ENCODE measurements at regions not wholly inside any gene's neighbourhood (a gene's known extent, or its start where the extent isn't known, plus 50 kb on each side); places are given as distances from the start of the nearest gene placed in this dataset.

- no peak overlapping the region for H2AFZ ChIP-seq (ENCODE audit: low read depth, low read length)
- no peaks in the 10 kb centered on the region for H4K20me1 ChIP-seq (ENCODE audit: insufficient read depth, low read length)
- H3K79me2 ChIP-seq (ENCODE audit: low read length): no peaks in the 10 kb centered on the region
- H3K4me3 ChIP-seq (ENCODE audit: low read length): no peak overlapping the region
- H3K4me1 ChIP-seq (ENCODE audit: low read length): no peaks in the 10 kb centered on the region
- H3K27me3 ChIP-seq (ENCODE audit: low read depth, low read length): no peaks in the 10 kb centered on the region
- TF ChIP-seq CTCF (IDR thresholded peaks at IDR 0.05; ENCODE audit: low read depth, low read length): no peak
- no peak for TF ChIP-seq EZH2phosphoT487 (IDR thresholded peaks at IDR 0.05; ENCODE audit: low read depth)
- H3K9me3 ChIP-seq (ENCODE audit: insufficient read depth, low read length): no peaks in the 10 kb centered on the region
- H3K36me3 ChIP-seq (replicated peaks; ENCODE audit: low read depth, low read length): no peaks in the 10 kb centered on the region
- no peak overlapping the region for H3K27ac ChIP-seq (ENCODE audit: low read length)
- no peak overlapping the region for H3K9ac ChIP-seq (ENCODE audit: low read length)
- H3K4me2 ChIP-seq (ENCODE audit: low read length): no peak overlapping the region
Observed at GRCh38 chr11:91365986-91366585, 858.5 kb upstream of the FAT3 start.

- no peak overlapping the region for H3K4me3 ChIP-seq (ENCODE audit: low read length)
- no peak overlapping the region for H2AFZ ChIP-seq (ENCODE audit: low read depth, low read length)
- no peak overlapping the region for H3K27ac ChIP-seq (ENCODE audit: low read length)
- no peaks in the 10 kb centered on the region for H3K9me3 ChIP-seq (ENCODE audit: insufficient read depth, low read length)
- no peaks in the 10 kb centered on the region for H3K79me2 ChIP-seq (ENCODE audit: low read length)
- TF ChIP-seq CTCF (IDR thresholded peaks at IDR 0.05; ENCODE audit: low read depth, low read length): no peak
- TF ChIP-seq EZH2phosphoT487 (IDR thresholded peaks at IDR 0.05; ENCODE audit: low read depth): no peak
- H3K4me1 ChIP-seq (ENCODE audit: low read length): no peaks in the 10 kb centered on the region
- no peak overlapping the region for H3K9ac ChIP-seq (ENCODE audit: low read length)
- H3K36me3 ChIP-seq (replicated peaks; ENCODE audit: low read depth, low read length): no peaks in the 10 kb centered on the region
- no peaks in the 10 kb centered on the region for H4K20me1 ChIP-seq (ENCODE audit: insufficient read depth, low read length)
- no peaks in the 10 kb centered on the region for H3K27me3 ChIP-seq (ENCODE audit: low read depth, low read length)
- no peak overlapping the region for H3K4me2 ChIP-seq (ENCODE audit: low read length)
Observed at GRCh38 chr11:91350931-91351330, 873.7 kb upstream of the FAT3 start.

- Histone ChIP-seq H3K4me1 (ENCODE audit: low read length) (peaks cover 6% of the 10 kb centered on the region; the same call in 1 of the 2 replicates), H3K9ac (ENCODE audit: low read length) (no peak overlapping the region), H4K20me1 (ENCODE audit: insufficient read depth, low read length) (no peaks in the 10 kb centered on the region), H3K36me3 (replicated peaks; ENCODE audit: low read depth, low read length) (no peaks in the 10 kb centered on the region), H3K4me3 (ENCODE audit: low read length) (no peak overlapping the region), H3K9me3 (ENCODE audit: insufficient read depth, low read length) (no peaks in the 10 kb centered on the region; the same call in 1 of the 2 replicates), H2AFZ (ENCODE audit: low read depth, low read length) (no peak overlapping the region), H3K27me3 (ENCODE audit: low read depth, low read length) (no peaks in the 10 kb centered on the region), H3K27ac (ENCODE audit: low read length) (no peak overlapping the region), H3K4me2 (ENCODE audit: low read length) (no peak overlapping the region), H3K79me2 (ENCODE audit: low read length) (no peaks in the 10 kb centered on the region)
- TF ChIP-seq CTCF (IDR thresholded peaks at IDR 0.05; ENCODE audit: low read depth, low read length) (no peak), EZH2phosphoT487 (IDR thresholded peaks at IDR 0.05; ENCODE audit: low read depth) (no peak)
Observed at GRCh38 chr11:91326751-91327150, 897.9 kb upstream of the FAT3 start.

- TF ChIP-seq EZH2phosphoT487 (IDR thresholded peaks at IDR 0.05; ENCODE audit: low read depth): no peak
- TF ChIP-seq CTCF (IDR thresholded peaks at IDR 0.05; ENCODE audit: low read depth, low read length): no peak
- no peaks in the 10 kb centered on the region for H3K27me3 ChIP-seq (ENCODE audit: low read depth, low read length)
- no peaks in the 10 kb centered on the region; the same call in 1 of the 2 replicates for H3K9me3 ChIP-seq (ENCODE audit: insufficient read depth, low read length)
- H2AFZ ChIP-seq (ENCODE audit: low read depth, low read length): 0 out of 2 replicates have a peak overlapping the region, but pooled peaks have one; percentile 24
- no peak overlapping the region for H3K4me3 ChIP-seq (ENCODE audit: low read length)
- no peak overlapping the region for H3K27ac ChIP-seq (ENCODE audit: low read length)
- H3K4me2 ChIP-seq (ENCODE audit: low read length): no peak overlapping the region
- no peak overlapping the region for H3K9ac ChIP-seq (ENCODE audit: low read length)
- H3K4me1 ChIP-seq (ENCODE audit: low read length): peaks cover 6% of the 10 kb centered on the region; the same call in 1 of the 2 replicates
- H3K36me3 ChIP-seq (replicated peaks; ENCODE audit: low read depth, low read length): no peaks in the 10 kb centered on the region
- H3K79me2 ChIP-seq (ENCODE audit: low read length): no peaks in the 10 kb centered on the region
- H4K20me1 ChIP-seq (ENCODE audit: insufficient read depth, low read length): no peaks in the 10 kb centered on the region
Observed at GRCh38 chr11:91326280-91326679, 898.3 kb upstream of the FAT3 start.
